Left renal pelvis (tissue), 4 donors: ENCODE measurements at regions not wholly inside any gene's neighbourhood (a gene's known extent, or its start where the extent isn't known, plus 50 kb on each side); places are given as distances from the start of the nearest gene placed in this dataset.
"Not testable (repeated sequence)": the region's sequence is repeated elsewhere in the genome, so short reads cannot be mapped to it uniquely, and the experiment has no call there.

Source experiments
- DNase-seq, 4 donors: peaks; one replicate each; pipeline ENCODE4 v3.0.0-alpha.2; 2013; ENCODE audit warnings: low read depth in 4 of 4, low spot score in 3 of 4

- no peak for DNase-seq
Observed at GRCh38 chr1:195294911-195295310, 1313.3 kb downstream of the KCNT2 start.

GRCh38 chr1:195278644-195279043, 1329.6 kb downstream of the KCNT2 start:
- no peak for DNase-seq

GRCh38 chr1:195275710-195276109, 1332.5 kb downstream of the KCNT2 start:
- DNase-seq, result no peak

GRCh38 chr1:195251900-195252299, 1356.3 kb downstream of the KCNT2 start:
- no peak for DNase-seq

- no peak for DNase-seq
Observed at GRCh38 chr1:195243492-195243891, 1364.7 kb downstream of the KCNT2 start.

- no peak for DNase-seq
Observed at GRCh38 chr1:195241066-195241465, 1367.2 kb downstream of the KCNT2 start.

GRCh38 chr1:195238313-195238712, 1369.9 kb downstream of the KCNT2 start:
- DNase-seq, result no peak

- DNase-seq, result no peak
Observed at GRCh38 chr1:195236991-195237889, 1371.0 kb downstream of the KCNT2 start.

GRCh38 chr1:195218428-195219212, 1389.6 kb downstream of the KCNT2 start:
- DNase-seq, result no peak

GRCh38 chr1:195202241-195202640, 1406.0 kb downstream of the KCNT2 start:
- DNase-seq, result no peak

- no peak for DNase-seq
Observed at GRCh38 chr1:195200772-195201171, 1407.5 kb downstream of the KCNT2 start.

- DNase-seq, result no peak
Observed at GRCh38 chr1:195197116-195197515, 1411.1 kb downstream of the KCNT2 start.

- no peak for DNase-seq
Observed at GRCh38 chr1:195195423-195196057, 1412.7 kb downstream of the KCNT2 start.

GRCh38 chr1:195193134-195193533, 1415.1 kb downstream of the KCNT2 start:
- DNase-seq, result no peak

- no peak for DNase-seq
Observed at GRCh38 chr1:195188821-195189220, 1419.4 kb downstream of the KCNT2 start.

GRCh38 chr1:195186544-195186943, 1421.7 kb downstream of the KCNT2 start:
- no peak for DNase-seq

- no peak for DNase-seq
Observed at GRCh38 chr1:195185736-195186135, 1422.5 kb downstream of the KCNT2 start.

GRCh38 chr1:195185321-195185720, 1422.9 kb downstream of the KCNT2 start:
- DNase-seq, result no peak

- DNase-seq, result no peak
Observed at GRCh38 chr1:195173753-195174152, 1434.5 kb downstream of the KCNT2 start.

GRCh38 chr1:195159795-195160194, 1448.4 kb downstream of the KCNT2 start:
- not testable (repeated sequence) for DNase-seq

- DNase-seq, result no peak
Observed at GRCh38 chr1:195158091-195158490, 1450.1 kb downstream of the KCNT2 start.
